NCI-H2227 (cell line): ENCODE measurements at regions not wholly inside any gene's neighbourhood (a gene's known extent, or its start where the extent isn't known, plus 50 kb on each side); places are given as distances from the start of the nearest gene placed in this dataset.
"Not testable (repeated sequence)": the region's sequence is repeated elsewhere in the genome, so short reads cannot be mapped to it uniquely, and the experiment has no call there.

Source experiments
- DNase-seq: peaks from one replicate; lab custom pipeline; 2025; ENCODE audit not compliant: unreplicated experiment; lab: John Stamatoyannopoulos, UW

GRCh38 chr5:107773479-107773878 is 102.7 kb upstream of the EFNA5 start:
- no peak for DNase-seq

GRCh38 chr5:107772418-107773310 is 101.9 kb upstream of the EFNA5 start:
- no peak for DNase-seq

- DNase-seq: no peak
Measured at GRCh38 chr5:107771926-107772325, 101.2 kb upstream of the EFNA5 start.

- no peak for DNase-seq
Measured at GRCh38 chr5:107770051-107770450, 99.3 kb upstream of the EFNA5 start.

- no peak for DNase-seq
Measured at GRCh38 chr5:107769519-107769918, 98.8 kb upstream of the EFNA5 start.

GRCh38 chr5:107766972-107767371 is 96.2 kb upstream of the EFNA5 start:
- no peak for DNase-seq

GRCh38 chr5:107766439-107766838 is 95.7 kb upstream of the EFNA5 start:
- no peak for DNase-seq

- DNase-seq: no peak
Measured at GRCh38 chr5:107765805-107766063, 95.0 kb upstream of the EFNA5 start.

GRCh38 chr5:107764976-107765804 is 94.5 kb upstream of the EFNA5 start:
- no peak for DNase-seq

GRCh38 chr5:107764282-107764681 is 93.5 kb upstream of the EFNA5 start:
- DNase-seq: no peak

- DNase-seq: no peak
Measured at GRCh38 chr5:107753427-107753826, 82.7 kb upstream of the EFNA5 start.

GRCh38 chr5:107744418-107745330 is 73.9 kb upstream of the EFNA5 start:
- no peak for DNase-seq

GRCh38 chr5:107743373-107744000 is 72.8 kb upstream of the EFNA5 start:
- DNase-seq: no peak

GRCh38 chr5:107739661-107740060 is 68.9 kb upstream of the EFNA5 start:
- no peak for DNase-seq

- DNase-seq: no peak
Measured at GRCh38 chr5:107736638-107737037, 65.9 kb upstream of the EFNA5 start.

GRCh38 chr5:107736089-107736488 is 65.4 kb upstream of the EFNA5 start:
- not testable (repeated sequence) for DNase-seq

GRCh38 chr5:107735558-107735957 is 64.8 kb upstream of the EFNA5 start:
- DNase-seq: no peak

- DNase-seq: no peak
Measured at GRCh38 chr5:107726896-107727295, 56.2 kb upstream of the EFNA5 start.

- DNase-seq: no peak
Measured at GRCh38 chr5:107724642-107725041, 53.9 kb upstream of the EFNA5 start.

GRCh38 chr5:107721241-107721640 is 50.5 kb upstream of the EFNA5 start:
- DNase-seq: not testable (repeated sequence)
